HEK293 (cell line): ENCODE measurements at regions not wholly inside any gene's neighbourhood (a gene's known extent, or its start where the extent isn't known, plus 50 kb on each side); places are given as distances from the start of the nearest gene placed in this dataset.

Experiments
- CTCF ChIA-PET: fragments of 350-600 bp; formaldehyde crosslinking; extraction: SDS; loops from one replicate; lab custom pipeline; 2021; ENCODE audit warnings: antibody characterized with exemption; lab: Yijun Ruan, JAX
- POLR2A ChIA-PET: fragments of 300-600 bp; formaldehyde crosslinking; extraction: SDS; loops from one replicate; lab custom pipeline; 2020; ENCODE audit warnings: antibody characterized with exemption, inconsistent platforms; lab: Yijun Ruan, JAX
- H3K27ac ChIP-seq: fragments of 200-500 bp; sonication (Bioruptor generic); 2 replicates; pipeline ENCODE4 v1.5.1; 2014; ENCODE audit warnings: low read depth, low read length, control low read depth, inconsistent platforms; ENCODE audit errors: extremely low read depth
- H3K36me3 ChIP-seq, 2 experiments: fragments of 200-500 bp in 1 of 2; sonication (Bioruptor generic) in 1 of 2; 1 replicate in 1 of 2; 2 replicates in 1 of 2; pipeline ENCODE4 v1.5.1; 2014 to 2017; ENCODE audit warnings: inconsistent platforms in 2 of 2, low read length in 2 of 2; ENCODE audit not compliant: control insufficient read depth in 2 of 2, insufficient read depth in 1 of 2
- H3K4me1 ChIP-seq: fragments of 200-500 bp; sonication (Bioruptor generic); 2 replicates; pipeline ENCODE4 v1.5.1; 2014; ENCODE audit warnings: mild to moderate bottlenecking, low read length, inconsistent platforms; ENCODE audit not compliant: control insufficient read depth, insufficient read depth
- H3K4me3 ChIP-seq: 2 replicates; pipeline ENCODE4 v1.5.1; 2011; ENCODE audit warnings: low read depth, mild to moderate bottlenecking, control low read depth, low read length, moderate library complexity
- H3K9me3 ChIP-seq: fragments of 200-500 bp; sonication (Bioruptor generic); 2 replicates; pipeline ENCODE4 v1.5.1; 2014; ENCODE audit warnings: low read depth, low read length, inconsistent platforms; ENCODE audit not compliant: control insufficient read depth, insufficient read depth
- AEBP2 ChIP-seq: fragments of 450-650 bp; formaldehyde crosslinking; IDR thresholded peaks from 2 replicates; pipeline ENCODE4 v1.5.1; 2016; ENCODE audit warnings: missing biosample characterization, missing genetic modification characterization, borderline replicate concordance
- TCF7L2 ChIP-seq: IDR thresholded peaks from 2 replicates; pipeline ENCODE4 v1.6.1; 2011; ENCODE audit warnings: low read depth, mild to moderate bottlenecking, inconsistent platforms, low read length, moderate library complexity, borderline replicate concordance
- ZBTB17 ChIP-seq: fragments of 450-650 bp; formaldehyde crosslinking; IDR thresholded peaks from 2 replicates; pipeline ENCODE4 v1.5.1; 2016; ENCODE audit warnings: missing biosample characterization, missing genetic modification characterization
- ZBTB20 ChIP-seq: fragments of 450-650 bp; formaldehyde crosslinking; IDR thresholded peaks from 2 replicates; pipeline ENCODE4 v1.5.1; 2016; ENCODE audit warnings: missing biosample characterization, missing genetic modification characterization
- ZBTB8A ChIP-seq: fragments of 450-650 bp; formaldehyde crosslinking; IDR thresholded peaks from 2 replicates; pipeline ENCODE4 v1.5.1; 2016; ENCODE audit warnings: missing biosample characterization, missing genetic modification characterization
- ZIC2 ChIP-seq: fragments of 450-650 bp; formaldehyde crosslinking; IDR thresholded peaks from 2 replicates; pipeline ENCODE4 v1.5.1; 2016; ENCODE audit warnings: missing biosample characterization, missing genetic modification characterization
- ZNF140 ChIP-seq: fragments of 450-650 bp; formaldehyde crosslinking; IDR thresholded peaks from 2 replicates; pipeline ENCODE4 v1.5.1; 2016; ENCODE audit warnings: missing biosample characterization, missing genetic modification characterization
- ZNF16 ChIP-seq: fragments of 450-650 bp; formaldehyde crosslinking; IDR thresholded peaks from 2 replicates; pipeline ENCODE4 v1.5.1; 2016; ENCODE audit warnings: low read depth, missing biosample characterization, missing genetic modification characterization
- ZNF302 ChIP-seq: fragments of 450-650 bp; formaldehyde crosslinking; IDR thresholded peaks from 2 replicates; pipeline ENCODE4 v1.5.1; 2016; ENCODE audit warnings: missing biosample characterization, missing genetic modification characterization, low read depth
- ZNF362 ChIP-seq: fragments of 450-650 bp; formaldehyde crosslinking; IDR thresholded peaks from 2 replicates; pipeline ENCODE4 v1.5.1; 2016; ENCODE audit warnings: missing biosample characterization, missing genetic modification characterization
- ZNF473 ChIP-seq: fragments of 450-650 bp; formaldehyde crosslinking; IDR thresholded peaks from 2 replicates; pipeline ENCODE4 v1.5.1; 2017; ENCODE audit warnings: missing biosample characterization, missing genetic modification characterization
- ZNF488 ChIP-seq: fragments of 450-650 bp; formaldehyde crosslinking; IDR thresholded peaks from 2 replicates; pipeline ENCODE4 v1.5.1; 2016; ENCODE audit warnings: missing biosample characterization, missing genetic modification characterization
- ZNF510 ChIP-seq: fragments of 450-650 bp; formaldehyde crosslinking; IDR thresholded peaks from 2 replicates; pipeline ENCODE4 v1.5.1; 2018; ENCODE audit warnings: mild to moderate bottlenecking, missing genetic modification characterization, missing biosample characterization; ENCODE audit not compliant: insufficient replicate concordance
- ZNF513 ChIP-seq: fragments of 450-650 bp; IDR thresholded peaks from 2 replicates; pipeline ENCODE4 v1.5.1; 2018; ENCODE audit warnings: missing biosample characterization, missing genetic modification characterization
- ZNF747 ChIP-seq: fragments of 450-650 bp; formaldehyde crosslinking; IDR thresholded peaks from 2 replicates; pipeline ENCODE4 v1.5.1; 2016; ENCODE audit warnings: missing biosample characterization, missing genetic modification characterization
- ZNF785 ChIP-seq: fragments of 450-650 bp; formaldehyde crosslinking; IDR thresholded peaks from 2 replicates; pipeline ENCODE4 v1.5.1; 2016; ENCODE audit warnings: missing biosample characterization, missing genetic modification characterization
- ZXDB ChIP-seq: fragments of 450-650 bp; formaldehyde crosslinking; IDR thresholded peaks from 2 replicates; pipeline ENCODE4 v1.5.1; 2016; ENCODE audit warnings: missing biosample characterization, missing genetic modification characterization
- TF ChIP-seq, protein P1 (sequence below): fragments of 450-650 bp; formaldehyde crosslinking; IDR thresholded peaks from 2 replicates; pipeline ENCODE4 v1.5.1; 2016; ENCODE audit warnings: missing biosample characterization, missing genetic modification characterization
- TF ChIP-seq, protein P2 (sequence below): fragments of 450-650 bp; formaldehyde crosslinking; IDR thresholded peaks from 2 replicates; pipeline ENCODE4 v1.5.1; 2016; ENCODE audit warnings: missing biosample characterization, missing genetic modification characterization
- TF ChIP-seq, protein P3 (sequence below): fragments of 450-650 bp; formaldehyde crosslinking; IDR thresholded peaks from 2 replicates; pipeline ENCODE4 v1.5.1; 2016; ENCODE audit warnings: missing biosample characterization, missing genetic modification characterization
- TF ChIP-seq, protein P4 (sequence below): fragments of 450-650 bp; formaldehyde crosslinking; IDR thresholded peaks from 2 replicates; pipeline ENCODE4 v1.5.1; 2016; ENCODE audit warnings: missing biosample characterization, missing genetic modification characterization

GRCh38 chr16:64589836-64590235, 532.0 kb downstream of the CDH11 start (continued):
- TF ChIP-seq ZIC2 (tag by site-specific recombination): no peak

DNA sequence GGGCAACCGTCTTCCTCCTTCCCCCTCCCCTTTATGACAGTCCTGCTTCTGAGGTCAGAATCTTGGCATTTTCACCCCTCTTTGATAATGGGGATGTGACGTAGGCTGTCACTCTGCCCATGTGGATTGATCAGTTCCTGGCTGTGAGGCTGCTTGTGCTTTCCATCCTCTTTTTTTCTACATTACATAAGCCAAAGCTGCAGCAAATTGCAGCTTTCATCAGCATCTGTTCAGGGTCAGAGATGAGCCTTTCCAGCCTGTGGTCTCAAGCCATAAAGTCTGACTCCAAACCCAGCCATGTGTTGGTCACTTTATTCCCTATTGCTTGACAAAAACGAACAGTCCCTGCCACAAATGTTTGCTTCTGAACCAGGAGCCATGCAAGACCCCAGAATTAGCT, 535.1 kb downstream of the CDH11 start:
- ChIA-PET CTCF (no interaction called here), POLR2A (no interaction called here)
- Histone ChIP-seq H3K4me3 (no peak overlapping the region), H3K4me1 (no peaks in the 10 kb centered on the region), H3K27ac (no peak overlapping the region)
- TF ChIP-seq ZBTB20 (tag by site-specific recombination) (no peak), ZNF510 (tag by site-specific recombination) (no peak), ZNF473 (tag by site-specific recombination) (no peak), ZNF302 (tag by site-specific recombination) (no peak), TCF7L2 (no peak), ZNF513 (tag by site-specific recombination) (no peak), ZNF488 (no peak), ZNF785 (no peak), ZBTB17 (tag by site-specific recombination) (no peak), ZNF362 (no peak), ZNF16 (tag by site-specific recombination) (no peak), AEBP2 (tag by site-specific recombination) (no peak), ZNF140 (tag by site-specific recombination) (no peak), ZBTB8A (tag by site-specific recombination) (no peak), ZXDB (no peak), ZNF747 (tag by site-specific recombination) (no peak)
- TF ChIP-seq, protein P1, sequence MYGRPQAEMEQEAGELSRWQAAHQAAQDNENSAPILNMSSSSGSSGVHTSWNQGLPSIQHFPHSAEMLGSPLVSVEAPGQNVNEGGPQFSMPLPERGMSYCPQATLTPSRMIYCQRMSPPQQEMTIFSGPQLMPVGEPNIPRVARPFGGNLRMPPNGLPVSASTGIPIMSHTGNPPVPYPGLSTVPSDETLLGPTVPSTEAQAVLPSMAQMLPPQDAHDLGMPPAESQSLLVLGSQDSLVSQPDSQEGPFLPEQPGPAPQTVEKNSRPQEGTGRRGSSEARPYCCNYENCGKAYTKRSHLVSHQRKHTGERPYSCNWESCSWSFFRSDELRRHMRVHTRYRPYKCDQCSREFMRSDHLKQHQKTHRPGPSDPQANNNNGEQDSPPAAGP (tag by site-specific recombination): no peak
- TF ChIP-seq, protein P2, sequence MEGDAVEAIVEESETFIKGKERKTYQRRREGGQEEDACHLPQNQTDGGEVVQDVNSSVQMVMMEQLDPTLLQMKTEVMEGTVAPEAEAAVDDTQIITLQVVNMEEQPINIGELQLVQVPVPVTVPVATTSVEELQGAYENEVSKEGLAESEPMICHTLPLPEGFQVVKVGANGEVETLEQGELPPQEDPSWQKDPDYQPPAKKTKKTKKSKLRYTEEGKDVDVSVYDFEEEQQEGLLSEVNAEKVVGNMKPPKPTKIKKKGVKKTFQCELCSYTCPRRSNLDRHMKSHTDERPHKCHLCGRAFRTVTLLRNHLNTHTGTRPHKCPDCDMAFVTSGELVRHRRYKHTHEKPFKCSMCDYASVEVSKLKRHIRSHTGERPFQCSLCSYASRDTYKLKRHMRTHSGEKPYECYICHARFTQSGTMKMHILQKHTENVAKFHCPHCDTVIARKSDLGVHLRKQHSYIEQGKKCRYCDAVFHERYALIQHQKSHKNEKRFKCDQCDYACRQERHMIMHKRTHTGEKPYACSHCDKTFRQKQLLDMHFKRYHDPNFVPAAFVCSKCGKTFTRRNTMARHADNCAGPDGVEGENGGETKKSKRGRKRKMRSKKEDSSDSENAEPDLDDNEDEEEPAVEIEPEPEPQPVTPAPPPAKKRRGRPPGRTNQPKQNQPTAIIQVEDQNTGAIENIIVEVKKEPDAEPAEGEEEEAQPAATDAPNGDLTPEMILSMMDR (tag by site-specific recombination): no peak
- TF ChIP-seq, protein P3, sequence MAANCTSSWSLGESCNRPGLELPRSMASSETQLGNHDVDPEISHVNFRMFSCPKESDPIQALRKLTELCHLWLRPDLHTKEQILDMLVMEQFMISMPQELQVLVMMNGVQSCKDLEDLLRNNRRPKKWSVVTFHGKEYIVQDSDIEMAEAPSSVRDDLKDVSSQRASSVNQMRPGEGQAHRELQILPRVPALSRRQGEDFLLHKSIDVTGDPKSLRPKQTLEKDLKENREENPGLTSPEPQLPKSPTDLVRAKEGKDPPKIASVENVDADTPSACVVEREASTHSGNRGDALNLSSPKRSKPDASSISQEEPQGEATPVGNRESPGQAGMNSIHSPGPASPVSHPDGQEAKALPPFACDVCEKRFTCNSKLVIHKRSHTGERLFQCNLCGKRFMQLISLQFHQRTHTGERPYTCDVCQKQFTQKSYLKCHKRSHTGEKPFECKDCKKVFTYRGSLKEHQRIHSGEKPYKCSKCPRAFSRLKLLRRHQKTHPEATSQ (tag by site-specific recombination): no peak
- TF ChIP-seq, protein P4, sequence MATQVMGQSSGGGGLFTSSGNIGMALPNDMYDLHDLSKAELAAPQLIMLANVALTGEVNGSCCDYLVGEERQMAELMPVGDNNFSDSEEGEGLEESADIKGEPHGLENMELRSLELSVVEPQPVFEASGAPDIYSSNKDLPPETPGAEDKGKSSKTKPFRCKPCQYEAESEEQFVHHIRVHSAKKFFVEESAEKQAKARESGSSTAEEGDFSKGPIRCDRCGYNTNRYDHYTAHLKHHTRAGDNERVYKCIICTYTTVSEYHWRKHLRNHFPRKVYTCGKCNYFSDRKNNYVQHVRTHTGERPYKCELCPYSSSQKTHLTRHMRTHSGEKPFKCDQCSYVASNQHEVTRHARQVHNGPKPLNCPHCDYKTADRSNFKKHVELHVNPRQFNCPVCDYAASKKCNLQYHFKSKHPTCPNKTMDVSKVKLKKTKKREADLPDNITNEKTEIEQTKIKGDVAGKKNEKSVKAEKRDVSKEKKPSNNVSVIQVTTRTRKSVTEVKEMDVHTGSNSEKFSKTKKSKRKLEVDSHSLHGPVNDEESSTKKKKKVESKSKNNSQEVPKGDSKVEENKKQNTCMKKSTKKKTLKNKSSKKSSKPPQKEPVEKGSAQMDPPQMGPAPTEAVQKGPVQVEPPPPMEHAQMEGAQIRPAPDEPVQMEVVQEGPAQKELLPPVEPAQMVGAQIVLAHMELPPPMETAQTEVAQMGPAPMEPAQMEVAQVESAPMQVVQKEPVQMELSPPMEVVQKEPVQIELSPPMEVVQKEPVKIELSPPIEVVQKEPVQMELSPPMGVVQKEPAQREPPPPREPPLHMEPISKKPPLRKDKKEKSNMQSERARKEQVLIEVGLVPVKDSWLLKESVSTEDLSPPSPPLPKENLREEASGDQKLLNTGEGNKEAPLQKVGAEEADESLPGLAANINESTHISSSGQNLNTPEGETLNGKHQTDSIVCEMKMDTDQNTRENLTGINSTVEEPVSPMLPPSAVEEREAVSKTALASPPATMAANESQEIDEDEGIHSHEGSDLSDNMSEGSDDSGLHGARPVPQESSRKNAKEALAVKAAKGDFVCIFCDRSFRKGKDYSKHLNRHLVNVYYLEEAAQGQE: no peak
- TF ChIP-seq, all 188 proteins: peak for 0
- H3K9me3 ChIP-seq: no peaks in the 10 kb centered on the region
- no peaks in the 10 kb centered on the region for H3K36me3 ChIP-seq
